HG03196 (cell line): ENCODE measurements at regions not wholly inside any gene's neighbourhood (a gene's known extent, or its start where the extent isn't known, plus 50 kb on each side); places are given as distances from the start of the nearest gene placed in this dataset.
"Not testable (repeated sequence)": the region's sequence is repeated elsewhere in the genome, so short reads cannot be mapped to it uniquely, and the experiment has no call there.

Source experiments
- ATAC-seq: cut with Tn5 transposase; IDR thresholded peaks from one replicate; pipeline ENCODE4 v1.9.1; 2021; ENCODE audit not compliant: unreplicated experiment

- ATAC-seq = no peak
Measured at GRCh38 chr12:125956186-125956585, 891.0 kb downstream of the AACS start.

- no peak for ATAC-seq
Measured at GRCh38 chr12:125966641-125967040, 901.4 kb downstream of the AACS start.

GRCh38 chr12:125968413-125968812, 903.2 kb downstream of the AACS start:
- ATAC-seq = no peak

- no peak for ATAC-seq
Measured at GRCh38 chr12:125971981-125972380, 906.7 kb downstream of the AACS start.

- no peak for ATAC-seq
Measured at GRCh38 chr12:125978286-125978685, 913.1 kb downstream of the AACS start.

GRCh38 chr12:125981610-125982253, 916.5 kb downstream of the AACS start:
- no peak for ATAC-seq

DNA sequence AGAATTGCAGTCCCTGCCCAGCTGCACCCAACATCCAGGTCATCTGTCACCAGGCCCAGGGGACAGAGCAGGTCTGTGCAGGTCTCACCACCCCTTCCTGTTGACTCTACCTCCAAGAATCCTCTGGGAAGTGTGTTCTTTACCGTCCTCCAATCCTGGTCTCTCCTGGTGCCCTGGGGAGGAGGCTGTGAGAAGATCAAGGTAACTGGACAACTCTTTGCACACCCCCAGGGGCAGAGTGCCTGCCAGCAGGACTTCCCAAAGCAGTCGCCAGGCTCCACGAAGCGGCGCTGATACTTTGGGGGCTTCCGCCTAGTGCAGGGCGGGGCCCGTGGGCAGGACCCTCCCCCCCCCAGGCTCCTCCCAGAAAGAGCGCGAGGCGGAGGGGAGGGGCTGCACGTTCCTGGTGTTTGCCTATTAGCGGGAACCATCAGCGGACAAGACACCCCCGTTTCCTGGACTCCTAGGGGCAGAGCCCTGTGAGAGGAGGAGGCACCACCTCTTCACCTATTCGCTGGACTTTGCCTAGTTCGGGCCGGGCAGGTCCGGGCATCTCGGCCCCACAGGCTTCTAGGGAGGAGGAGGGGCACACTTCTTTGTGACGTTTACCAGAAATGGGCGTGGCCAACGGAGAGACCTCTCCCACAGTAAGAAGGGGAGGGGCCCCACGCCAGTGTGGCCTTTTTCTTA, 918.0 kb downstream of the AACS start:
- no peak for ATAC-seq

DNA sequence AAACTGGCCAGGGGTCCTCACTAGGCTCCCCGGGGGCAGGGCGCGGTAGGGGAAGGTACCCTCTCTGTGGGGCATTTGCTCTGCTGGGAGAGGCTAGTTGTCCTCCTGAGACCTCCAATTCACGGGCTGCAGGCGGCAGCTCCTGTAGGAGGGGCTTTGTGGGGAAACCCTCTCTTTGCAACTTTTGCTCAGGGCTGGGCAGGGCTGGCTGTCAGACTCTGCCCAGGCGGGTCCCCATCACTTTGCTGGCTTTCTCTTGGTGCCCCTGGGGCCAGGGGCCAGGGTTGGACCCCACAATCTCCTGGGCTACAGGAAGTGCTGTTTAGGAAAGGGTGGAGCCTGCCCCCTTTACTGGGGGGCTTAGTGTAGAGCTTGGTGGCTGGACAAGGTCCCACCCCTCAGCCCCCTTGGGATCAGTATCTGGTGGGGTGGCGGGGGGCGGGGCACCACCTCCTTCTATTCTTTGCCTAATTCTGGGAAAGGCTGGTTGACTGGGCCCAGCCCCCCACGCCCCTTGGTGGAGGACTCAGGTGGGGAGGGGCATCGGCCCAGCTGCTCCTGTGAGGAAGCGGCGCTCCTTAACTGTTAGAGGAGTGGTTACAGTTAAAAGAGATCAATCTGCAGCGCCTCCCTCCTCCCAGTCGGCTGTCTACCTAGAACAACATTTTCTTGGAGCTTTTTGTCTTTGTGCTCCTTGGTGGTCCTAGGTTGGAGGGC, 918.7 kb downstream of the AACS start:
- ATAC-seq = no peak

GRCh38 chr12:125988545-125988944, 923.3 kb downstream of the AACS start:
- no peak for ATAC-seq

- ATAC-seq = no peak
Measured at GRCh38 chr12:125989696-125990095, 924.5 kb downstream of the AACS start.

DNA sequence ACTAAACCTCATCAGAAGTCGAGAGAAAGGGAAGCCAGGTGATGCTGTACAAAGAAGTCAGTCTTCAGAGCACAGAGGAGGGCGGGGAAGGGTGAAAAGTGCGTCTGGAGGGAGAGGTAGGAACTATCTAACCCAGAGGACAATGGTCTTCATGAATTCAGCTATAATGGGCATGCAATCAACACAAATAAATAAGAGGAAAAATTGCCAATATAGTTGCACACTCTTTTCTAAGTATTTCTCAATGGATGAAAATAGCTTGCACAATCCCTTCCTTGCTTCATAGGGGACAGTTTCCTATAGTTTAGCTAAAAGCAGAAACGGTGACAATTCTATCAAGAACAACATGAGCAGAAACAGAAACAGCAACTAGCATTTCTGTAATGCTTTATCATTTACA, 931.2 kb downstream of the AACS start:
- ATAC-seq = no peak

GRCh38 chr12:125999628-126000027, 934.4 kb downstream of the AACS start:
- no peak for ATAC-seq

GRCh38 chr12:126019385-126019784, 954.1 kb downstream of the AACS start:
- ATAC-seq = no peak

DNA sequence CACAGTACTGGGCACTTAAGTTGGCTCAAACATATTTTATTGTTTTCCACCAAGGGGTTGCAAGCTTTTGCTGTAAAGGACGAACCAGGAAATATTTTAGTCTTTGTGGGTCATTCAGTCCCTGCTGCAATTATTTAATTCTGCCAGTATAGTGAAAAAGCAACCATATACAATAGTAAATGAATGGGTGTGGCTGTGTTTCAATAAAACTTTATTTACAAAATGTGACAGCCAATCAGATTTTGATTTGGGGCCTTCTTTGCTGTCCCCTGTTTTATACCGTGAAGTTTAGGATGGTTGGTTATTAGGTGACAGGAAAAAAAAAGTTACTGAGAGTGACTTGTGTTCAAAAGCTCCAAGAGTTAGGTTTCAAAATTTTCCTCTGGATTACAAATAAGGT, 956.4 kb downstream of the AACS start:
- no peak for ATAC-seq

DNA sequence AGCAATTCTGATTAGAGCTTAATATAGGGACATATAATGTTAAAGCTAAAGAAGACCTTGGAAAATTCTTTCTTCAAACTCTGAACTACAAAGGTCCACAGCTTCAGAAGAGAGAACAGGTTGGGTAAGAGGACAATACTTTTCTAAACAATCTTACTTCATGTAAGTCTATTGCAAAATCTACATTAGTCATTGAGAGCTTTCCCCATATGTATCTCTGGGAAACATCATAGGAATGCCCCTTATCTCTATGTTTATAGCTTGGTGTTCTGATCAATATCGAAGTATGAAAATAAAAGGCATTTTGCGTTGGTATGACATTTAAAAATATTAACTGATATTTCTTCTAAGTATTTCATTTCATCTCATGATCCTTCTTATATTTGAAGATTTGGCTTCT, 962.6 kb downstream of the AACS start:
- no peak for ATAC-seq

DNA sequence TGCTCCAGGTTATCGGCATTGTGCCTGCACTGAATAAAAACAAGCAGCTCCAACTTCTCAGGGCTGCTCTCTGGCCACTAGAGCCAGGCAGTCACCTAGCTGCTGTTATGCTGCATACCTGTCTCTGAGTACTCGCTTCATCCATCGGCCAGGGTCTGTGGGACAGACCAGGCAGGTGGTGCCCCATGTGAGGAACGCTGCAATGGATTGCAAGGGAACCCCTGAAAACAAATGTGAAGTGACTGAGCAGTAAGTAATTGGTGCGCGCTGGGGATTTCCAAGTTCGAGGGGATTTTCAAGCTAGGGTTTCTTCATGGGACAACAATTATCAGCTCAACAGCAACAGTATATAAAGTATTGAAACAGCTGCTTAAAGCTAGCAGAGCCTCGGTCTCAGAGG, 965.3 kb downstream of the AACS start:
- no peak for ATAC-seq

- no peak for ATAC-seq
Measured at GRCh38 chr12:126033751-126034150, 968.5 kb downstream of the AACS start.

DNA sequence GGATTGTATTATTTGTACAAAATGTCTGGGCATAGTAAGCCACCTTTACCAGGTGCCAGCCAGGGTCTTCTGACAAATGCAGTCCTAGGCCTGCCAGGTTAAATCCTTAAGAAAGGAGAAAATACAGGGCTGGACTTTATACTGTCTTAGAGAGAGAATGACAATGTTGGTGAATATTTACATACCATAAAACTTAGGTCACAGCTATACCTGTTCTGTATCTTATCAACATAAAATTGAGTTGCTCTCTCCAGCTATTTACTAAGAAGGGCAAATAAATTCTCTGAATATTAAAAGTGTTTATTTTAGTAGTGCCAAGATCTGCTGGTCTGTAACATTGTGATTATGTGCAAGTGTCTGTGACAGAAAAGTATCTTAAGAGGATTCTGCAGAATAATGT, 971.1 kb downstream of the AACS start:
- no peak for ATAC-seq

DNA sequence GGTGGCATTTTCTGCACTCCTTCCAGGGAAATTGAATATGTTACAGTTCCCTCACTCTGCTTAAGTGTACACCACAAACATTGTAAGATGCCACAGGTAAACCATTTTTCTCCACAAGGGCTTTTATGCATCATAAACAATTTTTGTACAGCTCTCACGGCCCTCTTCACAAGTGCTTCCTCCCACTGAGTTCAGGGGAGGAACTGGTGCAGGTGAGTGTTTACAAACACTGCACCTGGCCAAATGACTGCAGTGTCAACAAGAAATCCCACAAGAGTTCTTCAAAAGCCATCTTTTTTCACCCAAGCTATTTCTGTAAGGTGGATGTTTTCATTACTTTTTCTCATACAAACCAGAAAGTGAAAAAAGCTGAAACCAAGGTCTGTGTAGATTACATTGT, 973.2 kb downstream of the AACS start:
- ATAC-seq = no peak

DNA sequence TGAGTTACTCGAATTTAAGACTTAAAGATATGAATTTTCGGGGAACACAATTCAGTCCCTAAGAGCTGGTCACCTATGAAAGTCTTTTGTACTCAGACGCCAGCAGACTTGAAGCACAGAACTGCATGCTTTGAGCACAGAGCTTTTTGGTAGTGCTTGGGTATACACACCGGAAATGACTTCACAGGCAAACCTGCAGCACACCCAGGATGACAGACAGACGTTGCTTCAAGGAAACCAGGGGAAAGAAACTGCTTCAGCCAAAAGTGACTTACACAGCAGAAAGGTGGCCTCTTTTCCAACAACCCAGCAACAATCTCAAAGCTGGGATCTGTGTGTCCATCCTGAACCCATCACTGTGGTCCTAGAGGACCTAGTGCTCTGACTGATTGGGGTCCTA, 975.1 kb downstream of the AACS start:
- no peak for ATAC-seq

GRCh38 chr12:126042286-126042685, 977.1 kb downstream of the AACS start:
- ATAC-seq = no peak

DNA sequence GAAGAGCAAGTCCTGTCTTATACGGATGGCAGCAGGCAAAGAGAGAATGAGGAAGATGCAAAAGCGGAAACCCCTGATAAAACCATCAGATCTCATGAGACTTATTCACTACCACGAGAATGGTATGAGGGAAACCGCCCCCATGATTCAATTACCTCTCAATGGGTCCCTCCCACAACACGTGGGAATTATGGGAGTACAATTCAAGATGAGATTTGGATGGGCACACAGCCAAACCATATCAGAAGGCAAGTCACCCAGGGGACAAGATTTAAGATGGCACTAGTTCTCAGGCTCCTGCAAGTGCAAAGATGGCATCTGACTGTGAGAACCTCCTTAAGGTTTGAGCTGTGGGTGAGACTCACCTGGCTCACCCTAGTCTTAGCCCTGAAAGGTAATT, 984.3 kb downstream of the AACS start:
- ATAC-seq = not testable (repeated sequence)
